Immature natural killer cell (primary cell): ENCODE measurements at regions not wholly inside any gene's neighbourhood (a gene's known extent, or its start where the extent isn't known, plus 50 kb on each side); places are given as distances from the start of the nearest gene placed in this dataset.

Experiments
- DNase-seq, 3 donors: peaks; one replicate each; pipeline ENCODE4 v3.0.0; 2022; ENCODE audit warnings: mixed read lengths in 1 of 3
- H3K27ac Mint-ChIP-seq, 6 donors: one replicate each; pipeline ENCODE4 v1.8.0; 2020; ENCODE audit warnings: mixed read lengths in 6 of 6, mild to moderate bottlenecking in 5 of 6, inconsistent platforms in 4 of 6, moderate library complexity in 3 of 6
- H3K27me3 Mint-ChIP-seq, 3 donors: one replicate each; pipeline ENCODE4 v1.8.0; 2020 to 2021; ENCODE audit warnings: low read depth in 3 of 3, mild to moderate bottlenecking in 3 of 3, mixed read lengths in 3 of 3, moderate library complexity in 3 of 3, inconsistent platforms in 1 of 3
- H3K36me3 Mint-ChIP-seq, 3 donors: one replicate each; pipeline ENCODE4 v1.8.0; 2020; ENCODE audit warnings: mixed read lengths in 3 of 3, inconsistent platforms in 2 of 3, mild to moderate bottlenecking in 2 of 3
- H3K4me1 Mint-ChIP-seq, 2 donors: one replicate each; pipeline ENCODE4 v1.8.0; 2020; ENCODE audit warnings: inconsistent platforms in 2 of 2, mild to moderate bottlenecking in 2 of 2, mixed read lengths in 2 of 2, moderate library complexity in 1 of 2
- H3K4me3 Mint-ChIP-seq, 5 donors: one replicate each; pipeline ENCODE4 v1.8.0; 2020; ENCODE audit warnings: mild to moderate bottlenecking in 5 of 5, mixed read lengths in 5 of 5, inconsistent platforms in 3 of 5, moderate library complexity in 3 of 5
- H3K9me3 Mint-ChIP-seq, 6 donors: one replicate each; pipeline ENCODE4 v1.8.0; 2020; ENCODE audit warnings: mild to moderate bottlenecking in 6 of 6, mixed read lengths in 6 of 6, inconsistent platforms in 4 of 6, moderate library complexity in 3 of 6

DNA sequence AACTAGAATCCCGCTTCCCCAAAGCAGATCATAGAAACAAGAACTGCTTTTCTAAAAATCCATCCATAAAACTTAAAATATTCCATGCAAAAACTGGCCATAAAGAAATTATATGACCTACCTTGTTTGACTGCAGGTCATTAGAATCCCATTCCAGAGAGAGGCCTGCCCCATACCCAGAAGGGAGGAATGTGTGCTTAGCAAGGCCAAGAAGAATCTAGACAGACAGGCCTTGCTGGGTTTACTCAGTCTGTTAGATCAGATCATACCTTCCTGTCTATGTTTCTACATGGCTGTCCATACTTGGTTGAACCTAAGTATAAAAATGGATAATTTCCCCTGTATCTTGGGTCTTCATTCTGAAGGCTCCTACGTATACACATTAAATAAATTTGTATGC is 358.8 kb upstream of the TRPC7 start:
- Mint-ChIP-seq H3K4me1 (no peaks in the 10 kb centered on the region), H3K9me3 (peaks cover 0 to 19% (median 6%) of the 10 kb centered on the region in 6 donors)

DNA sequence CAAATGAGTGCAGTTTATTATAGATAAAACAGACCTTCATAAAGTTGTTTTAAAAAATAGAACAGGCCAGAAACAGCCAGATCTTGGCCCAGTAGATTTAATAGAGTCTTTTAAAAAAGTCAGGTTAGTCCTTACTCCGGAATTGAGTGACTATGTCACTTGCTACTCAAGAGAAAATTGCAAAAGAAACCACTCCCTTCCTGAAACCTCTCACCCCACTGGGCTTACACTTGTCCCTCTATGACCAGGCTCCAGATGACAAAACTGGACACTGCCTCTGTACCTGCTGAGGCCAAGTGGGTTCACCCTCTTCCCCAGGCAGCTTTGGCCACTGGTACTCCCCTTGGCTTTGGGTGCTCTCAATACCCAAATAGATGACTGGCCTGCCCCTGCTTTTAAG is 357.2 kb upstream of the TRPC7 start:
- no peak overlapping the region for H3K27ac Mint-ChIP-seq
- no peaks in the 10 kb centered on the region for H3K36me3 Mint-ChIP-seq
- no peak for DNase-seq
- no peaks in the 10 kb centered on the region for H3K27me3 Mint-ChIP-seq
- peaks cover 2 to 13% (median 4%) of the 10 kb centered on the region in 6 donors for H3K9me3 Mint-ChIP-seq
- no peak overlapping the region for H3K4me3 Mint-ChIP-seq
- H3K4me1 Mint-ChIP-seq, result no peaks in the 10 kb centered on the region

More for the DNA sequence above, 358.8 kb upstream of the TRPC7 start:
- Mint-ChIP-seq H3K36me3 (no peaks in the 10 kb centered on the region), H3K27ac (no peak overlapping the region), H3K4me3 (no peak overlapping the region), H3K27me3 (no peaks in the 10 kb centered on the region)
- no peak for DNase-seq

- Mint-ChIP-seq H3K4me1 (no peaks in the 10 kb centered on the region), H3K27ac (no peak overlapping the region), H3K36me3 (no peaks in the 10 kb centered on the region), H3K27me3 (no peaks in the 10 kb centered on the region), H3K9me3 (peaks cover 2 to 13% (median 7%) of the 10 kb centered on the region in 6 donors), H3K4me3 (no peak overlapping the region)
- DNase-seq, result no peak
Measured at GRCh38 chr5:136722086-136722485, 356.7 kb upstream of the TRPC7 start.

DNA sequence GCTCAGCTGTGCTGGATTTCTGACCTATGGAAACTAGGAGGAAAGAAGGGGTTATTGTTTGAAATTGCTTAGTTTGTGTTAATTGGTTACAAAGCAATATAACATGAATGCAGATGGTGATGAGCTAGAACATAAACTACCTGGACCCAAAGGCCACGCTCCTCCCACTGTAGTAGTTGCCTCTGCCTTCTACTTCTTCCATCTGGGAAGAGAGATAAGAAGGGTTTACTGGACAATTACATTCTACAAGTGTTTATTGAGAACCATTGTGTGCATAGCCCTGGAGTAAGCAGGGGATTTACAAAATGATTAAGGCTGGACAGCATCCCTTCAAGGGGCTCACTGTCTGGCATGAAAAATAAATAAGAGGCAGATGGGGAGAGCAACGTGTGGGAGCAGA is 355.3 kb upstream of the TRPC7 start:
- DNase-seq, result no peak
- no peaks in the 10 kb centered on the region for H3K4me1 Mint-ChIP-seq
- H3K27ac Mint-ChIP-seq, result no peak overlapping the region
- H3K4me3 Mint-ChIP-seq, result no peak overlapping the region
- no peaks in the 10 kb centered on the region for H3K27me3 Mint-ChIP-seq
- H3K9me3 Mint-ChIP-seq, result peaks cover 2 to 13% (median 7%) of the 10 kb centered on the region in 6 donors
- H3K36me3 Mint-ChIP-seq, result no peaks in the 10 kb centered on the region

DNA sequence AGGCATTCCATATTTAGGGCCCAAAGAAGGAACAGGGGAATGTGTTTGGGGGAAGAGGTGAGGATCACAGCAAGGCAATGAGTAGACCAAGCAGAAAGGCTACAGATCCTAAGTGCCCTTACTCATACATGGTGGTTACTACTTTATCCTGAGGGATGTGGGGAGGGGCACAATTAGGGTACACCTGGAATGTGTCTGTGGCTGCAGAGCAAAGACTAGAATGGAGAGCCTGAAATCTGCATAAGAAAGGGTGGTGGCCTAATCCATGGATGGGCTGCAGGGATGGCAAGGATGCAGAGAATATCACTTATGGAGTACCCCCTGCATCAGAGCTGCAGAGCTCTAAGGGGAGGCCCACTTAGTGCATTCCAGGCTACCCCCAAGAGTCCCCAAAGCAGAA is 352.6 kb upstream of the TRPC7 start:
- no peak for DNase-seq
- Mint-ChIP-seq H3K4me1 (no peaks in the 10 kb centered on the region), H3K9me3 (peaks cover 2 to 9% (median 7%) of the 10 kb centered on the region in 6 donors), H3K36me3 (no peaks in the 10 kb centered on the region), H3K27me3 (no peaks in the 10 kb centered on the region), H3K27ac (no peak overlapping the region), H3K4me3 (no peak overlapping the region)

DNA sequence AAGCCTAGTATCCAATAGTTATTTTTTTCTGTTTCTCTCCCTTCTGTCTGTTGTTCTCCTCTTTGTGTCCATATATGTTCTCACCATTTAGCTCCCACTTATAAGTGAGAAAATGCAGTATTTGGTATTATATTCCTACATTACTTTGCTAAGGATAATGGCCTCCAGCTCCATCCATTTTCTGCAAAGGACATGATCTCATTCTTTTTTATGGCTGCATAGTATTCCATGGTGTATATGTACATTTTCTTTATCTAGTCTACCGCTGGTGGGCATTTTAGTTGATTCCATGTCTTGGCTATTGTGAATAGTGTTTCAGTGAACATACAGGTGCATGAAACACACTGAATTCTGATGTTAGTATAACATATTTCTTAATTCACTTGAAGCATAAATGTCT is 348.9 kb upstream of the TRPC7 start:
- no peaks in the 10 kb centered on the region for H3K4me1 Mint-ChIP-seq
- H3K9me3 Mint-ChIP-seq, result peaks cover 2 to 14% (median 5%) of the 10 kb centered on the region in 6 donors
- H3K36me3 Mint-ChIP-seq, result no peaks in the 10 kb centered on the region
- no peak for DNase-seq
- no peak overlapping the region for H3K27ac Mint-ChIP-seq
- no peak overlapping the region for H3K4me3 Mint-ChIP-seq
- peaks cover 0 to 2% (median 0%) of the 10 kb centered on the region in 3 donors for H3K27me3 Mint-ChIP-seq

DNA sequence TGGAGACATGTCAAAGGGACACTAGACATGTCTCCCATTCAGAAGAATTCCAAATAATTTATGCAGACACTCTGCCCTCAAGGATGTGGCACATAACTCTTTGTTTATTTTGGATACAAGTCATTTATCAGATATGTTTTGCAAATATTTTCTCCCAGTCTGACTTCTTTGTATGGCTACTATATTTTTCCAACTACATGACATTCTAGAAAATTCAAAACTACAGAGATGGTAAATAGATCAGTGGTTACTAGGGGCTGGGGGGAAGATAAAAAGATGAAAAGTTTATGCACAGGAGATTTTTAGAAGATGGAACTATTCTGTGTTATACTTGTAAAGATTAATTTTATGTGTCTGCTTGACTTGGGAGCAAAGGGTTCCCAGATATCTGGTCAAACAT is 347.3 kb upstream of the TRPC7 start:
- Mint-ChIP-seq H3K4me3 (no peak overlapping the region), H3K36me3 (no peaks in the 10 kb centered on the region), H3K9me3 (peaks cover 2 to 14% (median 4%) of the 10 kb centered on the region in 6 donors), H3K27me3 (peaks cover 0 to 2% (median 0%) of the 10 kb centered on the region in 3 donors), H3K27ac (no peak overlapping the region), H3K4me1 (no peaks in the 10 kb centered on the region)
- no peak for DNase-seq

GRCh38 chr5:136710834-136711233 is 345.5 kb upstream of the TRPC7 start:
- Mint-ChIP-seq H3K27ac (no peak overlapping the region), H3K27me3 (peaks cover 0 to 2% (median 0%) of the 10 kb centered on the region in 3 donors), H3K36me3 (no peaks in the 10 kb centered on the region), H3K9me3 (peaks cover 0 to 14% (median 2%) of the 10 kb centered on the region in 6 donors), H3K4me3 (no peak overlapping the region), H3K4me1 (no peaks in the 10 kb centered on the region)
- DNase-seq, result no peak

DNA sequence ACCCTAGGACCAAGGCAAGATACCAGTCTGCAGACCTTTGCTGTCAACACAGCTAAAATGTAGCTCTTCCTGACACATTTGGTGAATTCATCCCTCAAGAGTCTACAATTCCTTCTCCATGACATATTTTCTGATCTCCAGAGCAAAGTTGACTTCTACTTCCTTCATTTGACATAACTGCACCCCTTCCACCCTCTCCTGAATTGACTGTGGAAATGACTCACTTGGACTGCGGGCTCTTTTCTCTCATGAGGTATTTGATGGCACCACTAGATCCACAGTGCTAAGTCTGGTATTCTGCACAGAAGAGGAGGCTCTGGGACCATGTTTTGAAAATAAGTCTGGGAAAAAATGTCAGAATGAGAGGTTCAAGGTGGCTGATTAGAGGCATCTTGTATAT is 338.4 kb upstream of the TRPC7 start:
- H3K36me3 Mint-ChIP-seq, result no peaks in the 10 kb centered on the region
- peaks cover 0 to 14% (median 4%) of the 10 kb centered on the region in 6 donors for H3K9me3 Mint-ChIP-seq
- H3K4me3 Mint-ChIP-seq, result no peak overlapping the region
- H3K27ac Mint-ChIP-seq, result no peak overlapping the region
- H3K4me1 Mint-ChIP-seq, result no peaks in the 10 kb centered on the region
- DNase-seq, result no peak
- H3K27me3 Mint-ChIP-seq, result peaks cover 0 to 2% (median 0%) of the 10 kb centered on the region in 3 donors

DNA sequence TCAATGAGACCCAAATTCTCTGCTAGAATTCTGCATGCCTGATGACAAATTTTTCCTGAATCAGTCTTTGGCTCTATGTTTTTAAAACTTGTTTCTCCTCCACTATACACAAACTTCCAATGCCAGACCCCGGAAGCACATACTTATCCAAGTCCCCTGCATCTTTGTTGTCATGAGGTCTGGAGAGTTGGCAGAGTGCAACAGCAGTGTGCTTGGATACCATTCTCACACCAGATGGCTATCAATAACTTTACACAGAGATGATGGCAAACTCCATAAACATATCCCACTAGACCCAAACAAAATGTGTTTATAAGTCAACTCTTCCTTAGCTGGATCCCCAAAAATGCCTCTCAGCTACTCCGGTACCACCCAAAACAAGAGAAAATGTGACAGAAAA is 337.7 kb upstream of the TRPC7 start:
- Mint-ChIP-seq H3K4me3 (no peak overlapping the region), H3K27me3 (peaks cover 0 to 2% (median 0%) of the 10 kb centered on the region in 3 donors), H3K4me1 (no peaks in the 10 kb centered on the region), H3K36me3 (no peaks in the 10 kb centered on the region), H3K27ac (no peak overlapping the region), H3K9me3 (peaks cover 0 to 14% (median 4%) of the 10 kb centered on the region in 6 donors)
- no peak for DNase-seq

DNA sequence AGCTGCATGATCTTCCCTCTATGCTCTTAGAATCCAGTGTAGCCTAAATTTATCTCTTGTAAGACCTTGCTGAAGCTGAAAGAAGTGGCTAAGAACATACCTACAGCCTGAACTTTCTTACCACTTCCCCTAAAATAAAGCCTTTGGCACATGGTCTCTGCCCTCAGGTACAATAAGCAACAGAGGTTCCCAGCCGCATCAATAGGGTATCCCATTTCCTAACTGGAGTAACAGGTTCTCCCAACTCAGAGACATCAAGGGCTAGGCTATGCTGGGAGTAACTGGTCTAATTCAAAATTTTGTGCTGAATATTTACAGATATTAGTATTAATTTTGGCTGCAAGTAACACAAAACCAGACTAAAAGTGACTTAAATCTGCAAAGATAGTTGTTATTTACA is 335.8 kb upstream of the TRPC7 start:
- H3K4me1 Mint-ChIP-seq, result no peaks in the 10 kb centered on the region
- DNase-seq, result no peak
- H3K27me3 Mint-ChIP-seq, result peaks cover 0 to 6% (median 0%) of the 10 kb centered on the region in 3 donors
- no peak overlapping the region for H3K27ac Mint-ChIP-seq
- H3K4me3 Mint-ChIP-seq, result no peak overlapping the region
- no peaks in the 10 kb centered on the region for H3K36me3 Mint-ChIP-seq
- H3K9me3 Mint-ChIP-seq, result peaks cover 0 to 18% (median 4%) of the 10 kb centered on the region in 6 donors

- H3K4me3 Mint-ChIP-seq, result no peak overlapping the region
- no peaks in the 10 kb centered on the region for H3K36me3 Mint-ChIP-seq
- peaks cover 0 to 14% (median 2%) of the 10 kb centered on the region in 6 donors for H3K9me3 Mint-ChIP-seq
- DNase-seq, result no peak
- H3K4me1 Mint-ChIP-seq, result no peaks in the 10 kb centered on the region
- H3K27ac Mint-ChIP-seq, result no peak overlapping the region
- peaks cover 0 to 4% (median 0%) of the 10 kb centered on the region in 3 donors for H3K27me3 Mint-ChIP-seq
Measured at GRCh38 chr5:136699651-136700050, 334.3 kb upstream of the TRPC7 start.

DNA sequence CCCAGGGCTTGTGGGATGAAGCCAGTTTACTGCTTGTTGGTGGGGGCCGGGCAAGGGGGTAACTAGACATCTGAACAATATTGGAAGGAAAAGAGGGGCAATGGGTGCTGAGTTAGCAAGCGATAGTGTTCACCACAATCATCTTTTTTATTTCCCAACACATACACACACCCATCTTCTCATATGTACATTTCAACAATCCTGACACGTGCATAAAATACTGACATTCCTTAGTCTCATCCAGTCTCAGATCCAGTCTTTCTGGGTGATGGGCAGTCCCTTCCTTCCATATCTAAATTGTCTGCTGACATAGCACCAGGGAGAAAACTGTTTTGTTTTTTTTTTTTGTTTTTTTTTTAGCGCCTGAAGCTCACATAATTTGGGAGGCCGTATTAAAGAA is 333.6 kb upstream of the TRPC7 start:
- no peak overlapping the region for H3K27ac Mint-ChIP-seq
- DNase-seq, result no peak
- peaks cover 0 to 12% (median 2%) of the 10 kb centered on the region in 6 donors for H3K9me3 Mint-ChIP-seq
- no peak overlapping the region for H3K4me3 Mint-ChIP-seq
- H3K27me3 Mint-ChIP-seq, result peaks cover 0 to 4% (median 0%) of the 10 kb centered on the region in 3 donors
- no peaks in the 10 kb centered on the region for H3K36me3 Mint-ChIP-seq
- H3K4me1 Mint-ChIP-seq, result no peaks in the 10 kb centered on the region

DNA sequence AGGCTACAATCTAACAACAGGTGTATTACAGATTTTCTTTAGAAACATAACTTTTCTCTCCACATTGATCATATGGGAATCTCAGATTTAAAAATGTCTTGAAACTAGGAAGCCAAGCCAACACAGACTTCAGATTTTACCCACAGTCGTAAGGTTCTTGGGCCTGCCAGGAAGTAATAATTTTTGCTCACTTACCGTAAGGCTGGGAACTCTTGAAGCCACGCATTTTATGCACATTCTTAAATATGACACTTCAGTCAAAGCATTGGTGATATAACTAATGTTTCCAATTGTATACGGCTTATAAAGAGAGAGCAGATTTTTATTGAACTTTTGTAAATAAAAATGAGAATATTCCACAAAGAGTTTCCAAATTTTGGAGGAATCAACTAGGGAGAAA is 328.9 kb upstream of the TRPC7 start:
- Mint-ChIP-seq H3K4me3 (no peak overlapping the region), H3K27me3 (peaks cover 0 to 4% (median 0%) of the 10 kb centered on the region in 3 donors), H3K36me3 (no peaks in the 10 kb centered on the region), H3K27ac (no peak overlapping the region), H3K4me1 (no peaks in the 10 kb centered on the region), H3K9me3 (peaks cover 2 to 9% (median 5%) of the 10 kb centered on the region in 6 donors)
- no peak for DNase-seq

DNA sequence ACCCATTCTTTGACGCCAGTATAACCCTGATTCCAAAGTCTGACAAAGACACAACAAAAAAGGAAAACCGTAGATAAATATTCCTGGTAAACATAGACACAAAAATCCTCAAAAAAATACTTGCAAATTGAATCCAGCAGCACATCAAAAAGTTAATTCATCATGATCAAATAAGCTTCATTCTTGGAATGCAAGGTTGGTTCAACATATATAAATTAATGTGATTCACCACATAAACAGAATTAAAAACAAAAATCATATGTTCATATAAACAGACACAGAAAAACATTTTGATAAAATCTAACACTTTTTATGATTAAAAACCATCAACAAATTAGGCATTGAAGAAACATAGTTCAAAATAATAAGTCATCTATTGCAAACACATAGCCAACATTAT is 324.2 kb upstream of the TRPC7 start:
- no peak overlapping the region for H3K4me3 Mint-ChIP-seq
- H3K27ac Mint-ChIP-seq, result no peak overlapping the region
- peaks cover 4 to 44% (median 22%) of the 10 kb centered on the region in 6 donors for H3K9me3 Mint-ChIP-seq
- H3K4me1 Mint-ChIP-seq, result no peaks in the 10 kb centered on the region
- H3K27me3 Mint-ChIP-seq, result no peaks in the 10 kb centered on the region
- DNase-seq, result no peak
- H3K36me3 Mint-ChIP-seq, result peaks cover 0 to 6% (median 0%) of the 10 kb centered on the region in 3 donors
